OCI-LY3 (cell line): ENCODE measurements at regions not wholly inside any gene's neighbourhood (a gene's known extent, or its start where the extent isn't known, plus 50 kb on each side); places are given as distances from the start of the nearest gene placed in this dataset.

Source experiments
- H2AFZ ChIP-seq: fragments of 200-600, 300-600 bp; shearing (Covaris generic); 2 replicates; pipeline ENCODE4 v1.6.0; 2014; ENCODE audit warnings: antibody characterized with exemption, low read depth, low read length
- H3K27ac ChIP-seq: fragments of 200-600, 300-600 bp; sonication (generic); 2 replicates; pipeline ENCODE4 v1.5.1; 2014; ENCODE audit warnings: mild to moderate bottlenecking, low read length, moderate library complexity, mixed read lengths
- H3K27me3 ChIP-seq: fragments of 200-600, 300-600 bp; sonication (generic); 2 replicates; pipeline ENCODE4 v1.6.1; 2014; ENCODE audit warnings: low read depth, low read length, mixed read lengths
- H3K36me3 ChIP-seq: fragments of 200-600, 300-600 bp; sonication (generic); replicated peaks from 2 replicates; pipeline ENCODE3; 2014; ENCODE audit warnings: low read depth, low read length, mixed read lengths
- H3K4me1 ChIP-seq: fragments of 300-600, 200-600 bp; sonication (generic); 2 replicates; pipeline ENCODE4 v1.6.1; 2014; ENCODE audit warnings: low read length, mixed read lengths
- H3K4me2 ChIP-seq: fragments of 200-600, 300-600 bp; sonication (generic); 2 replicates; pipeline ENCODE4 v1.6.1; 2014; ENCODE audit warnings: low read length, mixed read lengths
- H3K4me3 ChIP-seq: fragments of 300-600, 200-600 bp; sonication (generic); 2 replicates; pipeline ENCODE4 v1.5.1; 2014; ENCODE audit warnings: antibody characterized with exemption, mild to moderate bottlenecking, low read length, moderate library complexity
- H3K79me2 ChIP-seq: fragments of 300-600, 200-600 bp; shearing (Covaris generic); 2 replicates; pipeline ENCODE4 v1.6.1; 2014; ENCODE audit warnings: mild to moderate bottlenecking, low read length, mixed read lengths
- H3K9ac ChIP-seq: fragments of 300-600, 200-600 bp; shearing (Covaris generic); 2 replicates; pipeline ENCODE4 v1.6.0; 2014; ENCODE audit warnings: mild to moderate bottlenecking, low read length, moderate library complexity
- H3K9me3 ChIP-seq: fragments of 200-600, 300-600 bp; shearing (Covaris generic); 2 replicates; pipeline ENCODE4 v1.6.1; 2014; ENCODE audit warnings: low read length, mixed read lengths; ENCODE audit not compliant: insufficient read depth
- H4K20me1 ChIP-seq: fragments of 200-600, 300-600 bp; sonication (generic); 2 replicates; pipeline ENCODE4 v1.6.1; 2016; ENCODE audit warnings: low read length, mixed read lengths; ENCODE audit not compliant: insufficient read depth
- CTCF ChIP-seq: fragments of 200-600, 300-600 bp; sonication (generic); IDR thresholded peaks from 2 replicates; pipeline ENCODE4 v1.5.1; 2014; ENCODE audit warnings: antibody characterized with exemption, low read length, low read depth
- EZH2phosphoT487 ChIP-seq: fragments of 200-600 bp; shearing (Covaris generic); IDR thresholded peaks from 2 replicates; pipeline ENCODE4 v1.6.1; 2018; ENCODE audit warnings: antibody characterized with exemption, mixed run types, low read depth

GRCh38 chr6:19028201-19028600 is 641.1 kb downstream of the RNF144B start:
- TF ChIP-seq CTCF (no peak), EZH2phosphoT487 (no peak)
- Histone ChIP-seq H4K20me1 (no peaks in the 10 kb centered on the region), H3K4me2 (no peak overlapping the region), H3K9ac (no peak overlapping the region), H3K27me3 (no peaks in the 10 kb centered on the region), H3K9me3 (no peaks in the 10 kb centered on the region), H3K27ac (no peak overlapping the region), H2AFZ (no peak overlapping the region), H3K4me1 (no peaks in the 10 kb centered on the region), H3K4me3 (no peak overlapping the region), H3K79me2 (no peaks in the 10 kb centered on the region), H3K36me3 (no peaks in the 10 kb centered on the region)

GRCh38 chr6:19032591-19033295 is 645.6 kb downstream of the RNF144B start:
- H3K36me3 ChIP-seq: no peaks in the 10 kb centered on the region
- no peak overlapping the region for H3K4me2 ChIP-seq
- H3K4me3 ChIP-seq: no peak overlapping the region
- H3K4me1 ChIP-seq: no peaks in the 10 kb centered on the region
- no peak for TF ChIP-seq EZH2phosphoT487
- TF ChIP-seq CTCF: no peak
- H3K79me2 ChIP-seq: no peaks in the 10 kb centered on the region
- no peaks in the 10 kb centered on the region for H4K20me1 ChIP-seq
- H2AFZ ChIP-seq: no peak overlapping the region
- H3K27me3 ChIP-seq: no peaks in the 10 kb centered on the region
- no peaks in the 10 kb centered on the region for H3K9me3 ChIP-seq
- no peak overlapping the region for H3K27ac ChIP-seq
- no peak overlapping the region for H3K9ac ChIP-seq

GRCh38 chr6:19033683-19034082 is 646.5 kb downstream of the RNF144B start:
- no peak for TF ChIP-seq CTCF
- no peak for TF ChIP-seq EZH2phosphoT487
- Histone ChIP-seq H3K9ac (no peak overlapping the region), H2AFZ (no peak overlapping the region), H3K4me3 (no peak overlapping the region), H3K4me1 (no peaks in the 10 kb centered on the region), H3K27me3 (no peaks in the 10 kb centered on the region), H3K4me2 (no peak overlapping the region), H3K36me3 (no peaks in the 10 kb centered on the region), H3K27ac (no peak overlapping the region), H3K79me2 (no peaks in the 10 kb centered on the region), H4K20me1 (no peaks in the 10 kb centered on the region), H3K9me3 (no peaks in the 10 kb centered on the region)

- Histone ChIP-seq H4K20me1 (no peaks in the 10 kb centered on the region), H3K9me3 (no peaks in the 10 kb centered on the region), H3K4me2 (no peak overlapping the region), H3K4me1 (no peaks in the 10 kb centered on the region), H3K27me3 (no peaks in the 10 kb centered on the region), H3K36me3 (no peaks in the 10 kb centered on the region), H3K9ac (no peak overlapping the region), H3K79me2 (no peaks in the 10 kb centered on the region), H3K4me3 (no peak overlapping the region), H2AFZ (no peak overlapping the region), H3K27ac (no peak overlapping the region)
- no peak for TF ChIP-seq EZH2phosphoT487
- no peak for TF ChIP-seq CTCF
These were observed 647.8 kb downstream of the RNF144B start for GRCh38 chr6:19034986-19035385.
